IMR-90 (cell line): ENCODE measurements at regions not wholly inside any gene's neighbourhood (a gene's known extent, or its start where the extent isn't known, plus 50 kb on each side); places are given as distances from the start of the nearest gene placed in this dataset.

Source experiments
- ATAC-seq: fragments of 200-7000 bp; cut with Tn5 transposase; 2 replicates; pipeline ENCODE4 v1.9.1; 2020; ENCODE audit warnings: low read depth, mild to moderate bottlenecking, moderate library complexity
- BruUV-seq: library from RNA; stranded (reverse); fragments of 400-500 nt; replicated peaks from 2 replicates; lab custom pipeline; 2021; lab: Mats Ljungman, UMichigan
- CTCF ChIA-PET: fragments of 300-600 bp; formaldehyde crosslinking; extraction: SDS; loops from one replicate; lab custom pipeline; 2021; ENCODE audit warnings: antibody characterized with exemption; lab: Yijun Ruan, JAX
- POLR2A ChIA-PET: fragments of 300-600 bp; sonication (Branson Sonifier 250); formaldehyde crosslinking; loops from one replicate; lab custom pipeline; 2022; ENCODE audit warnings: antibody characterized with exemption; ENCODE audit not compliant: unreplicated experiment; lab: Charles Lee
- DNase-seq: peaks from one replicate; pipeline ENCODE4 v3.0.0; 2013
- H2AFZ ChIP-seq: replicated peaks from 2 replicates; pipeline ENCODE3; 2013; ENCODE audit warnings: low read length, mild to moderate bottlenecking; ENCODE audit not compliant: poor library complexity
- H2AK5ac ChIP-seq: 2 replicates; pipeline ENCODE4 v1.6.1; 2013; ENCODE audit warnings: low read depth, low read length, inconsistent platforms
- H2AK9ac ChIP-seq: replicated peaks from 2 replicates; pipeline ENCODE3; 2013; ENCODE audit warnings: mild to moderate bottlenecking, low read depth, low read length, moderate library complexity; ENCODE audit not compliant: poor library complexity
- H2BK120ac ChIP-seq: 2 replicates; pipeline ENCODE4 v1.6.1; 2013; ENCODE audit warnings: low read depth, low read length, inconsistent platforms
- H2BK15ac ChIP-seq: 3 replicates; pipeline ENCODE4 v1.6.1; 2013; ENCODE audit warnings: low read depth, low read length, inconsistent platforms
- H2BK20ac ChIP-seq: 2 replicates; pipeline ENCODE4 v1.6.1; 2013; ENCODE audit warnings: low read depth, mild to moderate bottlenecking, inconsistent platforms, low read length, moderate library complexity
- H2BK5ac ChIP-seq: 2 replicates; pipeline ENCODE4 v1.6.1; 2013; ENCODE audit warnings: mild to moderate bottlenecking, low read depth, low read length, inconsistent platforms; ENCODE audit not compliant: poor library complexity, severe bottlenecking
- H3K14ac ChIP-seq: replicated peaks from 2 replicates; pipeline ENCODE4 v1.6.1; 2013; ENCODE audit warnings: low read depth, low read length, inconsistent platforms
- H3K18ac ChIP-seq: 2 replicates; pipeline ENCODE4 v1.6.1; 2013; ENCODE audit warnings: low read depth, low read length, control low read depth
- H3K23ac ChIP-seq: 2 replicates; pipeline ENCODE4 v1.6.1; 2013; ENCODE audit warnings: low read depth, low read length, inconsistent platforms
- H3K27ac ChIP-seq: 2 replicates; pipeline ENCODE4 v1.5.1; 2013; ENCODE audit warnings: mild to moderate bottlenecking, control low read depth, low read length; ENCODE audit not compliant: insufficient read depth
- H3K27me3 ChIP-seq: 2 replicates; pipeline ENCODE4 v1.6.1; 2013; ENCODE audit warnings: low read length; ENCODE audit not compliant: control insufficient read depth, insufficient read depth
- H3K36me3 ChIP-seq: 2 replicates; pipeline ENCODE4 v1.6.1; 2013; ENCODE audit warnings: low read length, mixed read lengths; ENCODE audit not compliant: control insufficient read depth, insufficient read depth
- H3K4ac ChIP-seq: 2 replicates; pipeline ENCODE4 v1.6.1; 2013; ENCODE audit warnings: low read depth, low read length, inconsistent platforms
- H3K4me1 ChIP-seq: 2 replicates; pipeline ENCODE4 v1.6.1; 2013; ENCODE audit warnings: low read length, mixed read lengths; ENCODE audit not compliant: control insufficient read depth, insufficient read depth
- H3K4me2 ChIP-seq: 2 replicates; pipeline ENCODE4 v1.6.1; 2013; ENCODE audit warnings: low read depth, mild to moderate bottlenecking, control low read depth, low read length, moderate library complexity
- H3K4me3 ChIP-seq: 2 replicates; pipeline ENCODE4 v1.5.1; 2013; ENCODE audit warnings: low read depth, mild to moderate bottlenecking, control low read depth, low read length, moderate library complexity; ENCODE audit not compliant: insufficient read depth
- H3K56ac ChIP-seq: 2 replicates; pipeline ENCODE4 v1.6.1; 2013; ENCODE audit warnings: low read length, inconsistent platforms; ENCODE audit not compliant: insufficient read depth; ENCODE audit errors: extremely low read depth
- H3K79me1 ChIP-seq, 2 experiments: 2 replicates each; pipeline ENCODE4 v1.6.1; 2013; ENCODE audit warnings: low read length in 2 of 2, inconsistent platforms in 1 of 2, low read depth in 1 of 2
- H3K9ac ChIP-seq: 2 replicates; pipeline ENCODE4 v1.6.1; 2013; ENCODE audit warnings: low read depth, low read length, control low read depth
- H3K9me1 ChIP-seq: 2 replicates; pipeline ENCODE4 v1.6.1; 2013; ENCODE audit warnings: low read length, inconsistent platforms; ENCODE audit not compliant: insufficient read depth
- H3K9me3 ChIP-seq: 2 replicates; pipeline ENCODE4 v1.6.1; 2013; ENCODE audit warnings: low read length; ENCODE audit not compliant: control insufficient read depth, insufficient read depth
- H4K20me1 ChIP-seq: 2 replicates; pipeline ENCODE4 v1.6.1; 2013; ENCODE audit warnings: low read length, inconsistent platforms; ENCODE audit not compliant: insufficient read depth
- H4K5ac ChIP-seq: 2 replicates; pipeline ENCODE4 v1.6.1; 2013; ENCODE audit warnings: mild to moderate bottlenecking, low read depth, low read length, control low read depth
- H4K8ac ChIP-seq, 2 experiments: 2 replicates each; pipeline ENCODE4 v1.6.1; 2013; ENCODE audit warnings: low read depth in 2 of 2, low read length in 2 of 2, control low read depth in 1 of 2, inconsistent platforms in 1 of 2
- H4K91ac ChIP-seq: 2 replicates; pipeline ENCODE4 v1.6.1; 2013; ENCODE audit warnings: low read depth, low read length, inconsistent platforms; ENCODE audit not compliant: insufficient read depth
- BHLHE40 ChIP-seq: fragments of 150-350 bp; IDR thresholded peaks from 2 replicates; pipeline ENCODE4 v1.6.1; 2016; ENCODE audit warnings: mild to moderate bottlenecking, low read depth, low read length
- CEBPB ChIP-seq: IDR thresholded peaks from 2 replicates; pipeline ENCODE4 v1.6.1; 2012; ENCODE audit warnings: low read depth, low read length, improper control_type of control experiment
- CHD1 ChIP-seq: IDR thresholded peaks from 2 replicates; pipeline ENCODE4 v1.6.1; 2012; ENCODE audit warnings: low read depth, low read length, improper control_type of control experiment
- MAZ ChIP-seq: IDR thresholded peaks from 2 replicates; pipeline ENCODE4 v1.6.1; 2012; ENCODE audit warnings: low read depth, mild to moderate bottlenecking, low read length, improper control_type of control experiment, moderate library complexity, borderline replicate concordance
- RAD21 ChIP-seq: IDR thresholded peaks from 2 replicates; pipeline ENCODE4 v1.6.1; 2012; ENCODE audit warnings: low read length, improper control_type of control experiment
- WGBS, 2 experiments: methylation state at CpG; one replicate each; pipeline versions ENCODE4 v1.1.5 to v1.1.7; 2013; ENCODE audit warnings: missing lambda C conversion rate in 2 of 2; ENCODE audit not compliant: insufficient read length in 1 of 2; ENCODE audit errors: extremely low coverage in 2 of 2; 5-methylcytosine and 5-hydroxymethylcytosine counted together
- dilution Hi-C: fragments of 300-500 bp; cut with HindIII; formaldehyde crosslinking; loops from one replicate; pipeline ENCODE4 v1.14.3; 2018; ENCODE audit warnings: low sequenced_read_pairs; ENCODE audit not compliant: unreplicated experiment
- in situ Hi-C: fragments of 300-500 bp; cut with MboI; formaldehyde crosslinking; loops from 3 replicates; pipeline ENCODE4 v1.14.3; 2019; ENCODE audit warnings: low sequenced_read_pairs, inconsistent platforms, mixed read lengths
- intact Hi-C: fragments of 100-400 bp; cut with micrococcal nuclease; formaldehyde crosslinking; loops from 2 replicates; pipeline ENCODE4 v1.10.0; 2022
- TF ChIP-seq, protein P1 (sequence below): conservative IDR thresholded peaks from 2 replicates; pipeline ENCODE4 v1.5.1; 2012; ENCODE audit warnings: mild to moderate bottlenecking, low read depth, low read length, improper control_type of control experiment

DNA sequence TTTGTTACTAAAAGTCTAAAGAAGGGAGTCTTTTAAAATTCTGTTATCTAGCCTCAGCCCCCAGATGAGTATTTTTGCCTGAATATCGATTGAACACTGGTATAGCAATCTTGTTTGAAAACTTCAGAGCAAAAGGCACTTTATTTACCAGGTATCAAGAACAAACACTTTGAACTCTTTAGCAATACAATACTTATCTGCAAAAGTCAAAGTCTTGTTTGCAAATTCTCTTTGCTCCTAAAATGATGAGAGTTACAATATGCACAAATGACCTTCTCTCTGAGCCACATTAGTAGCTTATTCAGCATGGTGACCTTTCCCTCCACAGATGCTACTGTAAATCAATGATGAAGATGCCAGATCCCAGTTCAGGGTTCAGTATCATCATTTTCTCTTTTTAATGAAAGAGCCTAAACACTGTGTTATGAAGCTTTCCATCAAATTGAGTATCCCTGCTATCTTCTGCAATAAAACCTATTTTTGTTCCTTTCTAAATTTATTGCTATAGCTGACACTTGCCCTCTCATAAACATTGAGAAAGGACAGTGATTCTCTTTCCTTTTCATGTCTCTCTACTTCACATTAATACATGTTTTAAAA lies 752.7 kb upstream of the MGAT4C start:
- H3K9ac ChIP-seq, result no peak overlapping the region
- H3K23ac ChIP-seq, result no peak overlapping the region
- no peak overlapping the region for H2AK9ac ChIP-seq
- in situ Hi-C loops, result no loop called here
- no peak overlapping the region for H3K14ac ChIP-seq
- no peak overlapping the region for H2BK120ac ChIP-seq
- H2AK5ac ChIP-seq, result no peak overlapping the region
- H3K56ac ChIP-seq, result no peak overlapping the region
- no peak overlapping the region for H4K91ac ChIP-seq
- no peak overlapping the region for H3K4ac ChIP-seq
- no peak for TF ChIP-seq MAZ
- no peak for TF ChIP-seq CEBPB
- TF ChIP-seq RAD21, result no peak
- no peak for TF ChIP-seq CHD1
- TF ChIP-seq, protein P1, sequence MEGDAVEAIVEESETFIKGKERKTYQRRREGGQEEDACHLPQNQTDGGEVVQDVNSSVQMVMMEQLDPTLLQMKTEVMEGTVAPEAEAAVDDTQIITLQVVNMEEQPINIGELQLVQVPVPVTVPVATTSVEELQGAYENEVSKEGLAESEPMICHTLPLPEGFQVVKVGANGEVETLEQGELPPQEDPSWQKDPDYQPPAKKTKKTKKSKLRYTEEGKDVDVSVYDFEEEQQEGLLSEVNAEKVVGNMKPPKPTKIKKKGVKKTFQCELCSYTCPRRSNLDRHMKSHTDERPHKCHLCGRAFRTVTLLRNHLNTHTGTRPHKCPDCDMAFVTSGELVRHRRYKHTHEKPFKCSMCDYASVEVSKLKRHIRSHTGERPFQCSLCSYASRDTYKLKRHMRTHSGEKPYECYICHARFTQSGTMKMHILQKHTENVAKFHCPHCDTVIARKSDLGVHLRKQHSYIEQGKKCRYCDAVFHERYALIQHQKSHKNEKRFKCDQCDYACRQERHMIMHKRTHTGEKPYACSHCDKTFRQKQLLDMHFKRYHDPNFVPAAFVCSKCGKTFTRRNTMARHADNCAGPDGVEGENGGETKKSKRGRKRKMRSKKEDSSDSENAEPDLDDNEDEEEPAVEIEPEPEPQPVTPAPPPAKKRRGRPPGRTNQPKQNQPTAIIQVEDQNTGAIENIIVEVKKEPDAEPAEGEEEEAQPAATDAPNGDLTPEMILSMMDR, result no peak
- TF ChIP-seq BHLHE40, result no peak
- DNase-seq (no peak), ATAC-seq (no peak)
- no peak overlapping the region for H3K18ac ChIP-seq
- no peaks in the 10 kb centered on the region for H3K79me1 ChIP-seq
- no peaks in the 10 kb centered on the region for H3K27me3 ChIP-seq
- no peaks in the 10 kb centered on the region for H3K9me1 ChIP-seq
- no peak overlapping the region for H3K27ac ChIP-seq
- no peak overlapping the region for H3K4me2 ChIP-seq
- no peaks in the 10 kb centered on the region for H3K9me3 ChIP-seq
- no peak overlapping the region for H2BK5ac ChIP-seq
- no peak overlapping the region for H3K4me3 ChIP-seq
- no peak overlapping the region for H2BK15ac ChIP-seq
- H2BK20ac ChIP-seq, result no peak overlapping the region
- WGBS, 2 experiments, result 60% methylated on average over 1 of the region's 1 CpG; no CpG with 5 or more reads in 1 of the 2 experiments
- dilution Hi-C loops, result no loop called here
- no peak overlapping the region for H2AFZ ChIP-seq
- no peak overlapping the region for H4K8ac ChIP-seq
- no peaks in the 10 kb centered on the region for H4K20me1 ChIP-seq
- no TSS peak for BruUV-seq
- no peaks in the 10 kb centered on the region for H3K36me3 ChIP-seq
- ChIA-PET CTCF (interaction anchor here (0.6 kb wide), 2 partner anchors 61 to 748 kb away, joined by 3 read pairs; no protein-coding TSS in a partner anchor), POLR2A (no interaction called here)
- H3K4me1 ChIP-seq, result no peaks in the 10 kb centered on the region
- intact Hi-C loops, result no loop called here
- H4K5ac ChIP-seq, result no peak overlapping the region
